ENCODE measurements at regions not wholly inside any gene's neighbourhood (a gene's known extent, or its start where the extent isn't known, plus 50 kb on each side); places are given as distances from the start of the nearest gene placed in this dataset.
A peak's percentile ranks its signal among the peaks of the same experiment; 100 is the strongest.

DNA sequence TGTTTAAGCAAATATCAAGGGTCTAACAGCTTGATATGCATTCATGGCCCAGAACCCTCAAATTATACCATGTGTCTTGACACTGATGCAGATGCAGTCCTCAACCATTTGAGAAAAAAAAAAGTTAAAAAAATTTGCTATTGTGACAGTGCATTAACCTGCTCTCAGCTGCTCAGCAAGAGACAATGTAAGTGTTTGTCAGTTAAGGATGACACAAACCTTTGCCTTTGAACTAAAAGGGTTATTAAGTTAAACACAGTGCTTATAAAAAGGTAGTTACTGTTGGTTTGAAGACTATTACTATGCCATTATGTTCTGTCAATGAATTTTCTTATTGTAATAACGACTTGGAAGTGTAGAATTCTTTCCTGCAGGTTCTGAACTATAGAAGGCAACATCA lies 655.6 kb upstream of the NEGR1 start:
- DNase-seq (ENCODE audit: low spot score), result no peak

DNA sequence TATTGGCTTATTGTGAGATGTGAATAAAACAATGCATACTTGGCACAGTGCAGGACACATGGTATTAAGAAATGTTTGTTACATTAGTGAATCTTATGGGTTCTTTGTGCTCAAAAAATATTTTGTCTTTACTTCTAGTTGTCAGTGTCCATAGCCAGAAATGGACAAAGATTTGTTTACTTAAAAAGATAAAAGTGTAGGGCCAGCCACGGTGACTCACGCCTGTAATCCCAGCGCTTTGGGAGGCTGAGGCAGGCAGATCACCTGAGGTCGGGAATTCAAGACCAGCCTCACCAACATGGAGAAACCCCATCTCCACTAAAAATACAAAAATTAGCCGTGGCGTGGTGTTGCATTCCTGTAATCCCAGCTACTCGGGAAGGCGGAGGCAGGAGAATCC lies 654.6 kb upstream of the NEGR1 start:
- no peak for DNase-seq (ENCODE audit: low spot score)

DNA sequence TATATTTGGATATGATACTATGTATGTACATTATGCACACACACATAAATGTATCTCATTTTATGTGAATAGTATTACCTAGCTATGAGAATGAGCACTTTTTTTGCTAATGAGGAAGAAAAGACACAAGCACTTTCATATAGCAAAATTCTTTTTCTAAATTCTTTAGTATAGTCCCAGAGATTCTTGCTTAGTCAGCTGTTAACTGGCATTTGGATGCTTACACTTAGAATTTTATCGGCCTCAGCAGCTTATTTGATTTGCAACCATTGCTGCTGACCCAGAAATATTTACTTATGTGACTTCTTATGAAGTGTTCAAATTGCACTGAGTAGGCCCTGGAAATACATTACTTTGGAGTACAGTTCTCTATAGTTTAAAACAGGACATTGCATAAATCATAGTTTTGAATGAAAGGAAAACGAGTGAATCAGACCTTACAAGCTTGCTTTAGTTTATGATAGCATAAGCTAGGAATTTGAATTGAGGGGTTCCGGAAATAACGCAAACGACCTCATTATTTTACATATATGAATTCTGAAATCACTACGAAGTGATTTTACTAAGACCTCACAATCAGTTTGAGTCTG lies 653.9 kb upstream of the NEGR1 start:
- no peak for DNase-seq (ENCODE audit: low spot score)

DNA sequence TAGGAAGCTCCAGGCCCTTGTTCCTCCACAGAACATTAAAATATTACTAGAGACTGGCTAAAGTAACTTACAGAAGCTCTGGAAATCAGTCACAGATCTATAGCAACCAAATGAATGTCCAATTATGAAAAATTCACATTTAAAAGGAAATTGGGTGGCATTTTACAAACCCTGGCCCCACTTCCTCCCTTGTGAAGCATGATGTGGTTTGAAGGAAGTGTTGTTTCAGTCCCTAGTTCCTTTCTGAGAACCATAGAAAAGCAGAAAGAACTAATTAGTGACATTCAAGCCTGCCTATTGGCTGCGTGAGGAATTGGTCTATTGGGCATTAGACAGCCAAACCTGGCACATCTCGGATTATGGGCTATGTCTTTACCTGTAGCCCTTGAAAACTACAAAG lies 649.7 kb upstream of the NEGR1 start:
- no peak for DNase-seq (ENCODE audit: low spot score)

DNA sequence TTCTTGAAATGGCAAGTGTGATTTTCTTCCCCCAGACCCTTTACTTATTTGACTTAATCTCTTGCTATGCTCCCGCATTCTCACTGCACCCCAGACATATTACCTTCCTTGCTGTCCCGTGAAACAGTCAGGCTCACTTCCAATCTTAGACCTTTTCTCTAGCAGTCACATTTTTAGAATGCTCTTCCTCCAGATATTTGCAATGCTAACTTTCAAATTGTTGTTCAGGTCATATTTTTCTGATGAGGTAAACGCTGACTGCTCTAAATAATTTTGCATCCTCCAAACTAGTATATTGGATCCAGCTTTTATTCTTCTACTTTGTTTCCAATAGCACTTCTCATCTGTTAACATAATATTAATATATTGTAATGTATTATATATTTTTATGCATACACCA lies 648.2 kb upstream of the NEGR1 start:
- no peak for DNase-seq (ENCODE audit: low spot score)

DNA sequence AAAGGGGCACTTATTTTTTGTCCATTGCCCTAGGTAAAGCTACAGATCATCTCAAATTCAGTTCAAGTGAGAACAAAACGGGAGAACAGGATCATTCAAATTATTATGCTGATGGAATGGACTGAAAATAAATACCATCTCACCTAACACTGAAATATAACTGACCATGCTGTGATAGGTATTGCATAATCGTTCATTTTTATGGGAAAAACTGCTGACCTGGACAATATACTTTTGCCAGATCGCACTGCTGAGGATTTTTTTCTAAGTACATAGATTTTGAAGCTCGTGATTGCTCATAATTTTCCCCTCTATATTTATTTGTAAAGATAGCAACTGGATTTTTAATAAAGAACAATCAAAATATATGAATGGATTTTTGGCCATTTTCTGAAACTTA lies 636.6 kb upstream of the NEGR1 start:
- no peak for DNase-seq (ENCODE audit: low spot score)

DNA sequence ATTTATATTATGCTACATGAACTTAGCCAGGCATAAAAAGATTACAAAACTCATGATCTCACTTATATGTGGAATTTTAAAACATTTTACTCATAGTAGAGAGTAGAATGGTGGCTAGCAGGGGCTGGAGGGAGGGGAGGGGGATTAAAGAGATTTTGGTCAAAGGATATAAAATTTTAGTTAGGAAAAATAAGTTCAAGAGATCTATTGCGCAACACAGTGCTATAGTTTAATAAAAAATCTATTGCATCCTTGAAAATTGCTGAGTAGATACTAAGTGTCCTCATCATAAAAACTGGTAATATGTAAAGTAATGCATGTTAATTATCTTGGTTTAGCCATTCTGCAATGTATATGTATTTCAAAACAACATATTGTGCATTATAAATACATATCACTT lies 635.6 kb upstream of the NEGR1 start:
- no peak for DNase-seq (ENCODE audit: low spot score)

DNA sequence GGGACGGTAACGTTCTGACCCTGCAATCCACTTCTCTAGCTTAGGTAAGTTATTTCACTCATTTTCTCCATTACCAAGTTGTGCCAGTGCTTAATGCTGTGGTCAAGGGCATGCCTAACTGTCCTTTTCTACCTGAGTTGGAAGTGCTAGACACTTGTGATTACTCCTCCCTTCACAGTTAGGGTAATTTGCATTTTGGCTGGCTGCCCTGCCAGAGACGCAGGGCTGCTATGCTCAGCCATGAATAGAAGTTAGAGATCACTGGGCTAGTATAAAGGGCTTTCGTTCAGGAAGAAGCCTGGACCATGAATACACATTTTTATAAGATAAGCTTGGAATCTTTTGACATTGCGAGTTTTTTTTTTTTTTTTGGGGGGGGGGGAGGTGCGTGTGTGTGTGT lies 633.2 kb upstream of the NEGR1 start:
- no peak for DNase-seq (ENCODE audit: low spot score)

DNA sequence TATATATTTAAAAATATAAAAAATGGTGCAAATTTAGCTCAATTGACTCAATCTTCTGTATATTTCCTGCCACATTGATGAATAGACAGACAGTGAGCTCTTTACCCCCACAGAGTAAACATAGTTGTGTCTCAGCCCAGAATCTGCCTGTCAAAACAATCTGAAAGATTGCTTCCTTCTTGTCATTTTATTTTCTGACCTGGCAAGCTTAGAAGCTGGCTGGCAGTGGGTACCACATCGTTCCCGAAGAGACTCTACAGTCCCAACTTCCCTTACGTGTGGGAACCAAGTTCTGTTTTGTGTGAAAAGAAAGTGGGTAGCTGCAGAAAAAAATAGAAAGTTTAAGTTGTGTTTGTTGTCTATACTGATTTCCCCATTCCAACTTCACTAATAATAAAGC lies 629.3 kb upstream of the NEGR1 start:
- no peak for DNase-seq (ENCODE audit: low spot score)

DNA sequence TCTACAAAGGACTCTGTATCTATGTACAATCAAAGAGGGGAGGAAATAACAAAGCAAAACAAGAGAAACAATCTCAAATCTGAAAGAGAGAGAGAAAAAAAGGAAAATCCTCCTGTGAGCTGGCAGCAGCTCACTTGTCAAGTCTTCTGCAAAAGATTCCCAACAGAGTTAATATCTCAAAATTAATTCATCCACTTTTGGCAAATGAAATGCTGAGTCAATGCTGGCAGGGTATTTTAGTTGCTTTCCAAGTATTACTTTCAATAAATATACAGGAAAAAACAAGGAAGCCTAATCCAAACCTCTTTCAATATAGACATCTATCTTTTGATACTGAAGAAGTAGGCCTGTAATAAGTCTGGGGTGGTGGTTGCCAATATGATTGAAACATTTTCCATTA lies 613.9 kb upstream of the NEGR1 start:
- no peak for DNase-seq (ENCODE audit: low spot score)

DNA sequence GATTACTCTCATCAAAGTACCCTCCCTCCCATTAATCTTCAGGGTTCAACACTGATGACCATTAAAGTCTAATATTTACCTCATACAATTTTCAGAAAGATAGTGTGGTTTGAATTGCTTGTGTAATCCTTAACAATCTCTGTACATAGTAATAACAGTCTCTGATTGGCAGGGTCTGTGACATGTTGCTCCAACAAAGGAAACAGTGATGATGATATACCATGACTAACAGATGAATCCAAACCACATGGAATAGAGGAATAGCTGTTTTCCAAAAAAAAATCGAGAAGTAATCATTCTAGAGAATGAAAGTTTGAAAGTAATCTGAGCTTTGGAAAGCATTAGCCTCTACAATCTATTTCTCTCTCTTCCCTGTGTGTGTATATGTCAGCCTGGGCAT lies 610.1 kb upstream of the NEGR1 start:
- DNase-seq (ENCODE audit: low spot score), result no peak

DNA sequence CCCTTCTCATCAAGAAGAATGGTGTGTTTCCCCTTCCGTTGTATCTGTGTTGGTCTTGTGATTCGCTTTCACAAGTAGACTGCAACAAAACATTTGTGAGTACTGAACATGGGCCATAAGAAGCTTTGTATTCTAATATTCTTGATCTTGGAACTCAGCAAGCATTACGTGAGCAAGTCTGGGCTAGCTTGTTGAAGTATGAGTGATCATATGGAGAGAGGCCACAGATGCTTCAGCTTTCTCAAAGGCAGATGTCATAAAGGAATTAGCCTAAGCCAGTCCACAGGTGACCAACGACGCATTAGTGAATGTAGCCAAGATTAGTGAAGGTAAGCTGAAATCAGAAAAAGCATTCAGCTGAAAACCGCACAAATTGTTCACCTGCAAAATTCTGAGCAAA lies 609.6 kb upstream of the NEGR1 start:
- DNase-seq (ENCODE audit: low spot score), result no peak

DNA sequence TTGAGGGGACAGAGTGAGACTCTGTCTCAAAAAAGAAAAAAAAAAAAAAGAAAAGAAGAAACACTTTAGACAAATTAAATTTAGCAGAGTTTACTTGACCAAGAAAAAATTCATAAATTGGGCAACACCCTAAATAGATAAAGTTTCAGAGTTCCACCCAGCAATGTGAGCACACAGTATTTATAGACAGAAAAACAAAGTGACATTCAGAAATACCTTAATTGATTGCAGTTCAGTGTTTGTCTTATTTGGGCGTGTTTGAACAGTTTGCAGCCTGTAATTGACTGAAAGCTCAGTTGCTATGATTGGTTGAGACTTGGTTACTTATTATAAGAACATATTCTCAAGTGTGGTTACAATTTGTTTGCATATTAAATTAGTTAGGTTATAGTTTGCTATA lies 603.5 kb upstream of the NEGR1 start:
- DNase-seq (ENCODE audit: low spot score), result no peak

DNA sequence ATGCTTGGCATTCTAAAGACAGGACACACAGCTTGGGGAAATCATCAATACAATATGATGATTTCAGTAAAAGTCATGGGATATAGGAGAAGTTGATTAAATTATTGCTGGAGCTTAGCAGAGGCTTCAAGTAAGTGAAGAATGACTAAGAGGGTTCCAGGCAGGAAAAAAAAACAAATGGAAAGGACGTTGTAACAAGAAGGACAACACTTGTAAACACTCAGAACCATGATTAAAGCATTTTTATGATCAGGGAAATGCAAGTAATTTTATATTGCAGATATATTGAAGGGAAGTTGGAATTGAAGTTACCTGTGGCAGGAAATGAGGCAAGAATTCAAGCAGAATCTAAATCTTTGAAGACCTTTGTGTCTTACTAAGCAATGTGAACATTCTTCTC lies 602.7 kb upstream of the NEGR1 start:
- no peak for DNase-seq (ENCODE audit: low spot score)

DNA sequence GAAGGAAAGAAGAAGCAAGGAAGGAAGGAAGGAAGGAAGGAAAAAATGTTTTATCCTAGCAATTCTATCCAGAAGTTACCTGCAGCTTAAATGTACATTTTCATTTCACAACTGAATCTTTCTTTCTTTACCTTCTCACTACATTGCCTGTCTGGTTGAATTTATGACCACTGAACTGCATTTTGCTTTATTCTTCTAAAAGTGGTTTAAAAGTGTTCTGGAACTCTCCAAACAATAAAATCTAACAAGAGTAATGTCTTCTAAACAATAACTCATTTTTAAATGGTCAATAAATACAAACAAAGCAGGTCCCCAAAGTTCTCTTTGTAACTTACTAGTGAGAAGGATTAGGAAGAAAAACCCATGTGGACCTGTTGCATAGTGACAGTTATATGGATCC lies 587.5 kb upstream of the NEGR1 start:
- DNase-seq (ENCODE audit: low spot score), result no peak

DNA sequence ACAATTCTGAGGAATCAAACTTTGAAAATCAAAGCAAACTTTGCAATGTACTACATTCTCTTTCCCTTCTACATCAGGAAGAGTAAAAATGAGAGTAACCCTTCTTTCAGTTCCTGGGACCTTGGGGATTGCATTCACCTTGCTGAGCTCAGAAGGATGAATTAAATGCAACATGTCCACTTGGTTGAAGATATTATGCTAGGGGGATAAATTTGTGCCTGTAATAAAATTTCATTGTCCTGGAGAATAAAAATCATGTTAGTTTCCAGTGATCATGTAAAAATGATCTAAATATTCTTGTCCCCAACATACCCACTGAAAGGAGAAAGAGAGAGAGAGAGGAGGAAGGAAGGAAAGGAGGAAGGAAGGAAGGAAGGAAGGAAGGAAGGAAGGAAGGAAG lies 587.1 kb upstream of the NEGR1 start:
- no peak for DNase-seq (ENCODE audit: low spot score)

DNA sequence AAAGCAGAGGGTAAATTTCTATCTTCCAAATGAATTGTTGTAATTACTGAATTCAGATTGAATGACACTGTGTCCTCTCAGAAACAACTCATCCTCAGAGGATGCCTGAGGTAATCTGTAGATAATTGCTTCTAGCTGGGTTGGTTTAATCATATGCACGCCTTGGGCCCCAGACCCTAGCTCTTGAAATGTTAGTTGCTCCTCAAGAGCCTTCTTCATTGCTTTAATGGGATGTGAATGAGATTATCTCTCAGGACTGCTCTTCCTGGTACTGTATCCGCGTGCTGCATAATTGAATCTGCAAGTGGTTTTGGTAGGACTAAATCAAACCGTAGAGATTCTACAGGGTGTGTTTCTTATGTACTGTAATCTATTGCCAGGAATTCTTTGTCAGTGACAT lies 569.3 kb upstream of the NEGR1 start:
- DNase-seq (ENCODE audit: low spot score), result no peak

DNA sequence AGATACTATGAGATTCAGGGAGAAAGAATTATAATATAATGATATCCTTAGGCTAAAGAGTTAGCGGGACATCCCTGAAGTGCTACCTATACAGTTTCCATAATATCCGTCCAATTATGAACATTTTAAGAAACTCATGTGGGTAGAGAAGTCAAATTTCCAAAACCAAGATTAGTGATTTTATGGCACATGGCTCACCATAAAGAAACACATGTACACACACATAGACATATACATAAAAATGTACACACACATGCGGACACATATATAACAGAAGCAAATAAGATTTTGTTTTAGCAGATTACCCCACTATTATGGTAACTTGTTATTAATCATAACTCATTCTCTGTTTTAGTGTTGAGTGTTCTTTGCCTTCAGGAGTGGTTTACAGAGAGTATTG lies 566.7 kb upstream of the NEGR1 start:
- DNase-seq (ENCODE audit: low spot score), result no peak

DNA sequence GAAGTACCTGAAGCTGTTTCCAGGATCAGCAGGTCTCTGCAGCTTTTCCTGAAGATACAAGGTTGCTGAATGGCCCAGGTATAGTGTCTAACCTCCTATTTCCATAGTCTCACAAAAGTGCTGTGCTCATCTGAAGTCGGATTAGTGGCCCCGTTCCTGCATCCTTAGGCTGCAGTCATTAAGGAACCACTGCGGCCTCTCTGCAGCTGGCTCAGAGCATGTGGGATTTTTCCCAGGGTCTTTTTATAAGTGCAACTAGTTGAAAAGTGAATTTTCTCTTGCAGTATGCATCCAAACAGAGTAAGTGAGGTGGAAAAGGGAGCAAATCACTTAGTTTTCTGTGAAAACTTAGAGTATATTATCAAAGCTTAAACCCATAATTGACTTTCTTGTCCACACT lies 565.3 kb upstream of the NEGR1 start:
- no peak for DNase-seq (ENCODE audit: low spot score)

DNA sequence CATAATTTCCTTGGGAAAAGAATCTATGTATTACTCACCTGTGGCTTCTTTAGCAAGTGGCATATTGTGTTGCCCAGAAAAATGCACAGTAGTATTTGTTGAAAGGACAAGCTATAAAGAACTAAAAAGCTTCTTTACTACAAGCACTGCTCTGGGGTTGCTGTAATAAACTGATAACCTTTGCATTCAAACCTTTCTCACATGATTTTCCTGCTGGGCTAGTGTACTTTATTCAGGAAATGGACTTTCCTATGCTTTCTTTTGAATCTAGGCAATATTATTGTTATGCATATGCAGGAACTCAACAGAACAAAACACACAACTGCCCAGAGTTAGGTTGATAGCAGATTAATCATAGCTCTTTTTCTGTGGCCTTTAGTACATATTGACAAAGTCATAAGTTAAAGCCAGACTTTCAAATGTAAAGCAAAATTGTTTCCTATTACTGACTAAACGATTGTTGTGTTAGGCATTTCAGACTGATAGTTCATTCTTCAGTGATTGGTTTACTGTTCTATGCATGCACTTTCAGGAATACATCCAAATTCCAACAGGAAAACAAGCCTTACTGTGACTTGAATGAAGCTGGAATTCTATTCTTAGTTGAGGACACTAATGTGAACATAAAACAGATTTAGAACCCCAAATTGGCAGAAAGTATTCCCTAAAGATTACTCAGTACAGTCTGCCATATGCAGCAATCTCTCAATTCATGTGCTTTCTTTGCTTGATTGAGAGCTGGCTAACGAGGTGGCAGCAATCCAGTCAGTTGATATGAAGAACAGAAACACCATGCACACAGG lies 564.3 kb upstream of the NEGR1 start:
- no peak for DNase-seq (ENCODE audit: low spot score)

DNA sequence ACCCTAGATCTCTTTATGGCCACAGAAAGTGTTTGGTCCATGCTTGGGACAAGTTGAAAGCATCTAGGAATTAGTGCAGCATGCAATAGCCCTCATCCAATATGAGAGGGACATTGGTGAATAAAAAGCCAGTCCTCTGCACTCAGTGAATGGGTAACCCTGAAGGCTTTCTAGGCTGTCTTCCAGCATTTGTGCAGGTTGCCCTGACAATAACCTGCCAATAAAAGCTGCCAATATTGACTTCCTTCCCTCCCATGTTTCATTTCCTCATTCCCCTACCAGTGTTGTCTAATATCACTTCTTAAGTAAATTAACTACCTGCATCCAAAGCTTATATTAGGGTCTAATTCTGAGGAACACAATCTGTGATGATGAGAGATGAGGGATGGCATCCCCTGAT lies 563.6 kb upstream of the NEGR1 start:
- DNase-seq (ENCODE audit: low spot score), result no peak

DNA sequence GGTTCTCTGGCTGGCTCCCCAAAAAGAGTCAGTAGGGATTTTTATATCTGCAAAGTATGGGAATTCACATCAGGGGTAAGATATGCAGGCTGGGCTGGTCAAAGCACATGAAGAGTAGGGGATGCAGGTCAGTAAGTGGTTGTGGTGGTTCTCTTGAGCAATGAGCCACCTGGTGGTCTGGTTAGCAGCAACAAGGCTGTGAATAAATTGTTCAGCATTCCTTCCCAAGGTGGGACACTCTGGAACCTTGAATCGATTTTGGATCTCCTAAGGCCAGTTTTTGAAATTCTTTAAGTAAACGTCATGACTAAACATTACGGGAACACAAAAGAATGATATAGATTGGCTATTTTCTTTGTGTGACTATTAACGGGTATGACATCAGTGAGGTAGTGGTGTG lies 563.0 kb upstream of the NEGR1 start:
- peak; percentile 23 for DNase-seq (ENCODE audit: low spot score)

DNA sequence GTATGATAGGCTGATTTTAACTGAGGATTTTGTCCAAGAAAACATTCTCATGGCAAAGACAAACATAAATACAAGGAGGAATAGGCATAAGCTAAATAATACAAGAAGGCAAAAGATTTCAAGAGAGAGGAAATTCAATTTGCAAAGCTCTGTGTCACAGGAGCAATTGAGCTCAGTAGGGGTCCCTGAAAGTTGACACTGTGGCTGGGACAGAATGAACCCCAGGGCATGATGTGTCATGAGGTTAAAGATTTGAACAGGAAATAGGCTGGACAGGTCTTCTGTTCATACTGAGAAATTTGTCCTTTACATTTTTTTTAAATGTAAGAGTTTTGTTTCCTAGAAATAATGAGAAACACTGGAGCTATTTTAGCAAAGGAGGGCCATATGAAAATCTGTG lies 555.4 kb upstream of the NEGR1 start:
- no peak for DNase-seq (ENCODE audit: low spot score)
